ENCODE measurements at regions not wholly inside any gene's neighbourhood (a gene's known extent, or its start where the extent isn't known, plus 50 kb on each side); places are given as distances from the start of the nearest gene placed in this dataset.

- no peak overlapping the region for H3K27ac ChIP-seq (replicated peaks in 1 of 4)
- TF ChIP-seq EP300 (IDR thresholded peaks at IDR 0.05) (no peak), POLR2A (IDR thresholded peaks at IDR 0.05; ENCODE audit: low read depth) (no peak), CTCF (IDR thresholded peaks at IDR 0.05) (no peak), POLR2AphosphoS5 (IDR thresholded peaks at IDR 0.05) (no peak)
- H3K9me3 ChIP-seq = no peaks in the 10 kb centered on the region
- H3K4me3 ChIP-seq = no peak overlapping the region
- DNase-seq (ENCODE audit: extremely low spot score) = no peak
- no peaks in the 10 kb centered on the region for H3K27me3 ChIP-seq
- intact Hi-C loops (cut with DNase I) = no loop called here
- no peaks in the 10 kb centered on the region for H3K4me1 ChIP-seq
- no peaks in the 10 kb centered on the region for H3K36me3 ChIP-seq
- 85% methylated on average over 1 of the region's 1 CpG for WGBS
Measured at GRCh38 chr10:55232553-55232952, 431.5 kb upstream of the PCDH15 start.

GRCh38 chr10:55227967-55228366 lies 426.9 kb upstream of the PCDH15 start:
- Histone ChIP-seq H3K36me3 (no peaks in the 10 kb centered on the region), H3K4me3 (no peak overlapping the region), H3K27me3 (no peaks in the 10 kb centered on the region), H3K27ac (replicated peaks in 1 of 4) (no peak overlapping the region), H3K4me1 (no peaks in the 10 kb centered on the region), H3K9me3 (no peaks in the 10 kb centered on the region)
- intact Hi-C loops (cut with DNase I) = no loop called here
- TF ChIP-seq POLR2AphosphoS5 (IDR thresholded peaks at IDR 0.05) = no peak
- no peak for TF ChIP-seq EP300 (IDR thresholded peaks at IDR 0.05)
- TF ChIP-seq CTCF (IDR thresholded peaks at IDR 0.05) = no peak
- no peak for TF ChIP-seq POLR2A (IDR thresholded peaks at IDR 0.05; ENCODE audit: low read depth)
- no peak for DNase-seq (ENCODE audit: extremely low spot score)
- 41% methylated on average over 1 of the region's 1 CpG for WGBS

GRCh38 chr10:55224007-55224781 lies 423.2 kb upstream of the PCDH15 start:
- no peak for DNase-seq (ENCODE audit: extremely low spot score)
- H3K9me3 ChIP-seq = no peaks in the 10 kb centered on the region
- H3K36me3 ChIP-seq = no peaks in the 10 kb centered on the region
- no peak overlapping the region for H3K4me3 ChIP-seq
- intact Hi-C loops (cut with DNase I) = no loop called here
- WGBS = 93% methylated on average over 5 of the region's 5 CpGs
- TF ChIP-seq CTCF (IDR thresholded peaks at IDR 0.05) (no peak), POLR2AphosphoS5 (IDR thresholded peaks at IDR 0.05) (no peak), POLR2A (IDR thresholded peaks at IDR 0.05; ENCODE audit: low read depth) (no peak), EP300 (IDR thresholded peaks at IDR 0.05) (no peak)
- H3K27me3 ChIP-seq = no peaks in the 10 kb centered on the region
- H3K4me1 ChIP-seq = no peaks in the 10 kb centered on the region
- no peak overlapping the region for H3K27ac ChIP-seq (replicated peaks in 1 of 4)

- H3K27me3 ChIP-seq = no peaks in the 10 kb centered on the region
- H3K4me3 ChIP-seq = no peak overlapping the region
- no peaks in the 10 kb centered on the region for H3K4me1 ChIP-seq
- TF ChIP-seq POLR2AphosphoS5 (IDR thresholded peaks at IDR 0.05) (no peak), POLR2A (IDR thresholded peaks at IDR 0.05; ENCODE audit: low read depth) (no peak), CTCF (IDR thresholded peaks at IDR 0.05) (no peak), EP300 (IDR thresholded peaks at IDR 0.05) (no peak)
- H3K27ac ChIP-seq (replicated peaks in 1 of 4) = no peak overlapping the region
- intact Hi-C loops (cut with DNase I) = no loop called here
- no peaks in the 10 kb centered on the region for H3K36me3 ChIP-seq
- WGBS = 88% methylated on average over 2 of the region's 2 CpGs
- no peaks in the 10 kb centered on the region for H3K9me3 ChIP-seq
- DNase-seq (ENCODE audit: extremely low spot score) = no peak
Measured at GRCh38 chr10:55223352-55223751, 422.3 kb upstream of the PCDH15 start.

GRCh38 chr10:55220975-55221374 lies 419.9 kb upstream of the PCDH15 start:
- intact Hi-C loops (cut with DNase I) = no loop called here
- TF ChIP-seq EP300 (IDR thresholded peaks at IDR 0.05) = no peak
- no peak for TF ChIP-seq POLR2AphosphoS5 (IDR thresholded peaks at IDR 0.05)
- TF ChIP-seq POLR2A (IDR thresholded peaks at IDR 0.05; ENCODE audit: low read depth) = no peak
- no peak for TF ChIP-seq CTCF (IDR thresholded peaks at IDR 0.05)
- H3K4me3 ChIP-seq = no peak overlapping the region
- H3K27me3 ChIP-seq = no peaks in the 10 kb centered on the region
- no peak overlapping the region for H3K27ac ChIP-seq (replicated peaks in 1 of 4)
- H3K9me3 ChIP-seq = no peaks in the 10 kb centered on the region
- H3K4me1 ChIP-seq = no peaks in the 10 kb centered on the region
- no peaks in the 10 kb centered on the region for H3K36me3 ChIP-seq
- no peak for DNase-seq (ENCODE audit: extremely low spot score)
